ENCODE measurements at regions not wholly inside any gene's neighbourhood (a gene's known extent, or its start where the extent isn't known, plus 50 kb on each side); places are given as distances from the start of the nearest gene placed in this dataset.

- ATAC-seq (no peak), DNase-seq (ENCODE audit: low spot score) (no peak)
Measured at GRCh38 chr1:193819376-193819775, 633.0 kb upstream of the B3GALT2 start.

- no peak for DNase-seq (ENCODE audit: low spot score)
- ATAC-seq, result no peak
Measured at GRCh38 chr1:193807208-193807607, 620.8 kb upstream of the B3GALT2 start.

- DNase-seq (ENCODE audit: low spot score) (no peak), ATAC-seq (no peak)
Measured at GRCh38 chr1:193806079-193807048, 620.0 kb upstream of the B3GALT2 start.

GRCh38 chr1:193799948-193800690, 613.7 kb upstream of the B3GALT2 start:
- ATAC-seq, result no peak

GRCh38 chr1:193799371-193799770, 613.0 kb upstream of the B3GALT2 start:
- ATAC-seq (no peak), DNase-seq (ENCODE audit: low spot score) (no peak)

More at GRCh38 chr1:193799948-193800690, 613.7 kb upstream of the B3GALT2 start:
- DNase-seq (ENCODE audit: low spot score), result no peak

- DNase-seq (ENCODE audit: low spot score), result no peak
- peak; percentile 26 for ATAC-seq
Measured at GRCh38 chr1:193794239-193794638, 607.8 kb upstream of the B3GALT2 start.

- no peak for DNase-seq (ENCODE audit: low spot score)
- no peak for ATAC-seq
Measured at GRCh38 chr1:193791746-193792145, 605.3 kb upstream of the B3GALT2 start.

GRCh38 chr1:193787061-193787460, 600.6 kb upstream of the B3GALT2 start:
- ATAC-seq, result no peak
- no peak for DNase-seq (ENCODE audit: low spot score)

GRCh38 chr1:193785850-193786420, 599.5 kb upstream of the B3GALT2 start:
- ATAC-seq (no peak), DNase-seq (ENCODE audit: low spot score) (no peak)

- ATAC-seq (no peak), DNase-seq (ENCODE audit: low spot score) (no peak)
Measured at GRCh38 chr1:193774536-193775323, 588.3 kb upstream of the B3GALT2 start.

GRCh38 chr1:193771596-193771995, 585.2 kb upstream of the B3GALT2 start:
- DNase-seq (ENCODE audit: low spot score) (no peak), ATAC-seq (no peak)

GRCh38 chr1:193769651-193770050, 583.2 kb upstream of the B3GALT2 start:
- DNase-seq (ENCODE audit: low spot score) (no peak), ATAC-seq (no peak)

- ATAC-seq, result no peak
Measured at GRCh38 chr1:193767886-193768285, 581.5 kb upstream of the B3GALT2 start.

GRCh38 chr1:193766329-193766728, 579.9 kb upstream of the B3GALT2 start:
- DNase-seq (ENCODE audit: low spot score), result no peak
- ATAC-seq, result no peak

More at GRCh38 chr1:193767886-193768285, 581.5 kb upstream of the B3GALT2 start:
- no peak for DNase-seq (ENCODE audit: low spot score)

GRCh38 chr1:193763266-193763665, 576.9 kb upstream of the B3GALT2 start:
- no peak for ATAC-seq
- DNase-seq (ENCODE audit: low spot score), result no peak

- no peak for DNase-seq (ENCODE audit: low spot score)
Measured at GRCh38 chr1:193762236-193762635, 575.8 kb upstream of the B3GALT2 start.

GRCh38 chr1:193755441-193755840, 569.0 kb upstream of the B3GALT2 start:
- no peak for ATAC-seq
- no peak for DNase-seq (ENCODE audit: low spot score)

More at GRCh38 chr1:193762236-193762635, 575.8 kb upstream of the B3GALT2 start:
- ATAC-seq, result no peak

- DNase-seq (ENCODE audit: low spot score), result no peak
- ATAC-seq, result peak; percentile 60
Measured at GRCh38 chr1:193754732-193755427, 568.5 kb upstream of the B3GALT2 start.

GRCh38 chr1:193754151-193754550, 567.7 kb upstream of the B3GALT2 start:
- DNase-seq (ENCODE audit: low spot score) (no peak), ATAC-seq (no peak)

Data from left lobe of liver (tissue), 2 donors.